ENCODE measurements at regions not wholly inside any gene's neighbourhood (a gene's known extent, or its start where the extent isn't known, plus 50 kb on each side); places are given as distances from the start of the nearest gene placed in this dataset.
"Not testable (repeated sequence)": the region's sequence is repeated elsewhere in the genome, so short reads cannot be mapped to it uniquely, and the experiment has no call there.

DNA sequence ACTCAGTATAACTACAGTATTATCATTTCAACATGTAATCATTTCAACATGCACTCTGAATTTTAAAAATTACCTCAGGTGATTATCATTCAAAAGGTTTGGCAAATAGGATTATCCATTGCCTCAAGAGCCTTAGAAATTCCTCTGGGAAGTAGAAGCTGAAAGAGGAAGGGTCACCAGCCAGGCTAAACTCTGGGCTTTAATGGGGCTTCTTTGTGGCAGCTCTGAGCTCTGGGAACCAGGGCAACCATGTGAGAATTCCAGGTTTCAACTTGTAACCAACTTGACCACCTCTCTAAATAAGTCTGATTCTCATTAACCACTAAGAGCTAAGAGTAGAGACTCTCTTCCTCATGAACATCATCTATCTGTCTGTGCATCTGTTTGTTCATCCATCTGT lies 117.2 kb upstream of the MED14 start:
- intact Hi-C loops (cut with micrococcal nuclease) = no loop called here

DNA sequence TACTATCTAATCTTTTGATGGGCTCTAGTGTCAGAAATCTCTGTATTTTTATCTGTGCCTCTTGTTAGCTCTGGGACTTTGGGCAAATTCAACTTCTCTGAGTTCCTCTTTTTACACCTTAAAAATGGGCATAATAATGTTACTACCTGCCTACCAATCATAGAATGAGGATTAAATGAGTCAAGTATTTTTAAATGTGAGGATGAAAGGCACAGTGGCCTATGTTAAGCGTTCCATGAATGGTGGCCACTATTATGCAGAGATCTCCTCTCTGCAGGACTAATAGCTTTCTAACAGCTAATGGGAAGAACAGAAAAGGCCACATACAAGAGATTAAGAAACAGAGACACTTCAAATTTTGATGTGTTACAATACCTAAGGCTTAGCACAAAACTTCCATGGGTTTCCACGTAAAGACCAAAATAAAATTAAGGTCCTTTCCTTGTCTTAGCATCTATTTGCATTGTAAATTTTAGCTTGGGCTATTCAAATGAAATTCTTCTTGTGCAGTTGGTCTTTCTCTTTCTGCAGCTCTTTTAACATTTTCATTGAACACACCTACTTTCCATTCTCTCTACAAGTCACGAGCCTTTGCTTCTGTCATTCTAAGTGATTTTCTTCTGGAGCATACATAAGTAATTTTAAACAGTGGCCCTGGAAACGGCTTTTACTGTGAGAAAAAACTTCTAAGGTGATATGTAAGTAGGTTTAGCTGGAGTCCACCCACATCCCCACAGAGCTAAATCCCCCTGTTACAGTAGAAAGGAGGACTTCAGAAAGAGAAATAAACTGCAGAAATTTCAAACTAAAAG lies 117.9 kb upstream of the MED14 start:
- intact Hi-C loops (cut with micrococcal nuclease) = no loop called here

DNA sequence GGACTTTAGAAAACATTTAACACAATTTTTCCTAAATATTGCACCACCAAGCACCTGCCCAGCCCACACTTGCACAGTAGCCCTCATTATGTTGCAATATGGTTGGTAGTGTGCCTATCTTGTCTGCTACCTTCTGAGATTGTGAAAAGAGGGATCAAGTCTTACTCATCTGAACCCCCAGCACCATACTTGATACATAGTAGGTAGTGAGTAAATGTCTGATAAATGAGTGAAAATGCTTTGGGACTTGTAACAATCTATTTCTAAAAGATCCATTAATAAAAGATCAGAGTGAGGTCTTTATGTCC lies 118.4 kb upstream of the MED14 start:
- intact Hi-C loops (cut with micrococcal nuclease) = no loop called here

GRCh38 chrX:40854242-40854641 lies 118.9 kb upstream of the MED14 start:
- intact Hi-C loops (cut with micrococcal nuclease) = no loop called here

GRCh38 chrX:40855411-40855810 lies 120.1 kb upstream of the MED14 start:
- intact Hi-C loops (cut with micrococcal nuclease) = no loop called here

GRCh38 chrX:40855932-40856515 lies 120.7 kb upstream of the MED14 start:
- intact Hi-C loops (cut with micrococcal nuclease) = no loop called here

GRCh38 chrX:40861952-40862554 lies 126.7 kb upstream of the MED14 start:
- intact Hi-C loops (cut with micrococcal nuclease) = not testable (repeated sequence)

GRCh38 chrX:40863260-40863659 lies 127.9 kb upstream of the MED14 start:
- intact Hi-C loops (cut with micrococcal nuclease) = not testable (repeated sequence)

DNA sequence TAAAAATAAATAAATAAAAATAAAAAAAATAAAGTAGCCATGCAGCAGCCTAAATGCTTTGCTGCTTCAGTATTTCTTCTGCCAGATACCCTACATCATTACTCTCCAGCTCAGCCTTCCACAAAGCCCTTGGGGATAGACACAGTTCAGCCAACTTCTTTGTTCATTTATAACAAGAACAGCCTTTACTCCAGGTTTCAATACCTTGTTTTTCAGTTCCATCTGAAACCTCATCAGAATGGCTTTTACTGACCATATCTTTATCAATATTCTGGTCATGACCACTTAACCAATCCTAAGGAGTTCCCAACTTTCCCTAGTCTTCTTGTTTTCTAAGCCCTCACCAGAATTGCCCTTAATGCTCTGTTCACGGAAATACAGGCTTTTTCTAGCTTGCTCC lies 128.3 kb upstream of the MED14 start:
- intact Hi-C loops (cut with micrococcal nuclease) = no loop called here

DNA sequence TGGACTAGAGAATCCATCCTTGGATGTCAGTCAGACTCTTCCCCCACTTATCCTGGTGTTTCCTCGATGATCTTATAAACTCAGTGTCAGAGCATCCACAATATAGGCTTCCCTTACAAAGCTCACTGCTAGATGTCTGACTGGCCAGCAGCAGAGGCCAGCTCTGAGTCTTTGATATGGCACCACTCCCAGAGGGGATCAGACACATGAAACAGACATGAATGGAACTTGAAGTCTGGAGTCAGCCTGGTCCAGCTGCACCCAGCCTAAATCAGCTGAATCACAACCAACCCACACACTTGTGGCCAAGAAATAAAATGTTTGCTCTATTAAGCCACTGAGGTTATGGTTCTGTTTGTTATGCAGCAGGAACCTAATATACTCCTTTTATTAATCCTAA lies 129.6 kb upstream of the MED14 start:
- intact Hi-C loops (cut with micrococcal nuclease) = no loop called here

DNA sequence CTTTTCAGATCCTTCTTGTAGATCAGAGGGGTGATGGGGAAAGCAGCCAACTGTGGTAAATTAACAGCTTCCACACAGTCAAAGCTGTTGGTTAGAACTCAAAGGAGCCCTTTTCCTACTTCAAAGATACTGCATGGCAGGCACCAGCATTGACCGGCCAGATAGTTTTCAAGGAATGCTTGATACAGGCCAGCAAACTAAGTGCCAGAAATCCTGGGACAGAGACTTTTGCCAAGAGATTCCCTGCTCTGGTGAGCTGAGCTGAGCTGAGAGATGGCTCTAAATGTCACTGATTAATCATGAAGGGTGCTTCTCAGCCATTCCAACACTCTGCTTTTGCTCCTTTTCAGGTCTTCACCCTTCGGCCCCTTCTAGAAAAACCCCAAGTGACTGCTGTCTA lies 131.6 kb upstream of the MED14 start:
- intact Hi-C loops (cut with micrococcal nuclease) = no loop called here

DNA sequence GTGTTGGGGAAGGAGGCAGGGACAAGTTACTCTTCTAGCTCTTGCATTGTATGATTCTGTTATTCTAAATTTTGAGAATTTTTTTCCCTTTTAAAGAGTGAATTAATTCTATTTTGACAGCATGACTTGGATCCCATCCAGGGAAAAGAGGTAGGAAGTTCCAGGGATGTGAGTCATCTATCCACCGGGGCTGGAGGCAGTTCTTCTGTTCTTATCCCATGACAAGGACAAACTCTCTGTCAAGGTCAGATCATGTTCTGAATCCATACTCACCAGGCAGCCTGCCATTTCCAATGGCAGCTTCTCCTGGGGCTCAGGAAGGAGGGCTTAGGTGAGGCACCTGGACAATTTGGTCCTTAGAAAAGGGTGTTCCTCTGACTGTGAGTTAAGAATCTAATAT lies 132.0 kb upstream of the MED14 start:
- intact Hi-C loops (cut with micrococcal nuclease) = no loop called here

- intact Hi-C loops (cut with micrococcal nuclease) = no loop called here
Observed at GRCh38 chrX:40868868-40869267, 133.5 kb upstream of the MED14 start.

DNA sequence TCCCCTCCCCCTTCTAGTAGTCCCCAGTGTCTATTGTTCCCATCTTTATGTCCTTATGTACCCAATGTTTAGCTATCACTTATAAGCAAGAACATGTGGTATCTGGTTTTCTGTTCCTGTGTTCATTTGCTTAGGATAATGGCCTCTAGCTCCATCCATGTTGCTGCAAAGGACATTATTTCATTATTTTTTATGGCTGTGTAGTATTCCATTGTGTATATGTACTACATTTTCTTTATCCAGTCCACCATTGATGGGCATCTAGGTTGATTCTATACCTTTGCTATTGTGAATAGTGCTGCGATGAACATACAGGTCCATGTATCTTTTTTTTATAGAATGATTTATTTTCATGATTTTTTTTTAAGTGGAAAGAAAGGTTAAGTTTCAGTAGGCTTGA lies 135.6 kb upstream of the MED14 start:
- intact Hi-C loops (cut with micrococcal nuclease) = loop anchor here (10.0 kb wide), 1 partner anchor 216 kb away; no protein-coding TSS in a partner anchor

GRCh38 chrX:40871385-40872082 lies 136.2 kb upstream of the MED14 start:
- intact Hi-C loops (cut with micrococcal nuclease) = loop anchor here (10.0 kb wide), 1 partner anchor 217 kb away; no protein-coding TSS in a partner anchor

- intact Hi-C loops (cut with micrococcal nuclease) = loop anchor here (10.0 kb wide), 1 partner anchor 218 kb away; no protein-coding TSS in a partner anchor
Observed at GRCh38 chrX:40872351-40872750, 137.0 kb upstream of the MED14 start.

GRCh38 chrX:40875476-40875875 lies 140.1 kb upstream of the MED14 start:
- intact Hi-C loops (cut with micrococcal nuclease) = loop anchor here (5.0 to 10.0 kb wide), 2 partner anchors 137 to 221 kb away; no protein-coding TSS in a partner anchor

GRCh38 chrX:40877887-40878286 lies 142.5 kb upstream of the MED14 start:
- intact Hi-C loops (cut with micrococcal nuclease) = loop anchor here (1.0 to 10.0 kb wide), 3 partner anchors 134 to 237 kb away; no protein-coding TSS in a partner anchor

DNA sequence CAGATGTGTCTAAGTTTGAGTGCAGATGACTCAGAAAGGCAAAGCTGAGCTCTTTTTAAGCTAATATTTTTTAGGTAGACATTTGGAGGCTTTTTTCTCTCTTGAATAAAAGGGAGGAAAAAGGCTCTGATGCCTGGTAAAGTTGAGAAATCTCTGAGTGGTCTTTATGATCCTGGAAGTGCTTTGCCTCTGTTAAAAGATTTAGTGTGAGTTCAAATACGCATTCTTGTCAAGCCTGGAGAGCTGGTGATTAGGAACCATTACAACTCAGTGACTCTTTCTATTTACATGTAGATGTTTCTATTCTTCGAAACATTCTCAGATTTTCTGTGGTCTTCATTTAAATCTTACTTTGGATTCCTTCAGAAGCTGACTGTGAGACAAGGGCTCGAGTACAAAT lies 143.4 kb upstream of the MED14 start:
- intact Hi-C loops (cut with micrococcal nuclease) = loop anchor here (1.0 to 10.0 kb wide), 3 partner anchors 134 to 237 kb away; no protein-coding TSS in a partner anchor

DNA sequence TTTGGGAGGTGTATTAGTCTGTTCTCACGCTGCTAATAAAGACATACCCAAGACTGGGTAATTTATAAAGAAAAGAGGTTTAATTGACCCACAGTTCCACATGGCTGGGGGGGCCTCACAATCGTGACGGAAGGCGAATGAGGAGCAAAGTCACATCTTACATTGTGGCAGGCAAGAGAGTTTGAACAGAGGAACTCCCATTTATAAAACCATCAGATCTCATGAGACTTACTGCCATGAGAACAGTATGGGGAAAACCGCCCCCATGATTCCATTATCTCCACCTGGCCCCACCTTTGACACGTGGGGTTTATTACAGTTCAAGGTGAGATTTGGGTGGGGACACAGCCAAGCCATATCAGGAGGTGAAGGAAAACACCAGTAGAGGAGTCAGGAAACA lies 143.8 kb upstream of the MED14 start:
- intact Hi-C loops (cut with micrococcal nuclease) = loop anchor here (5.0 to 10.0 kb wide), 2 partner anchors 133 to 224 kb away; no protein-coding TSS in a partner anchor

DNA sequence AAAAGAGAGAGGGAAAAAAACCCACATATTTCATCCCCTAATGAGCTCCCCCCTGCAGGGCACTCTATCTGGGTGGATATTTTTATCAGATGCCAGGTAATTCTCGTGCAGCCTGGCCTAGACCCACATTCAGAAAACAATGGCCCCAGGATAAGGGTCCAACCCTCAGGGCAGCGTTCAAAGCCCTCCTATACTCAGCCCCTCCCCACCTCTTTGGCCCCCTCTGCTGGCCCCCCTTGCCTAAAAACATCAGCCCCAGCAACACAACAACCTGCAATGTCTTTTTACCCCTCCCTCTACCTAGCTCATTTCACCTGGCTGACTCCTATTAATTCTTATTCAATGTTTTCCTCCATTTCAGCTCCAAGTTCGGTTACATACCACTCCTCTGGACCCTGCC lies 145.4 kb upstream of the MED14 start:
- intact Hi-C loops (cut with micrococcal nuclease) = no loop called here
